Left lung (tissue), 4 donors: ENCODE measurements at regions not wholly inside any gene's neighbourhood (a gene's known extent, or its start where the extent isn't known, plus 50 kb on each side); places are given as distances from the start of the nearest gene placed in this dataset.

Experiments used
- ATAC-seq: fragments of 200-7000 bp; cut with Tn5 transposase; one replicate; pipeline ENCODE4 v1.9.1; 2020; ENCODE audit warnings: moderate library complexity
- DNase-seq, 4 donors: peaks; one replicate each; pipeline ENCODE4 v3.0.0-alpha.2; 2013 to 2020
- H3K27ac ChIP-seq, 2 donors: fragments of 200-600 bp; sonication (generic) in 1 of 2; one replicate each; pipeline versions ENCODE4 v1.5.0 to v1.8.0; 2020 to 2021
- H3K27me3 ChIP-seq, 2 donors: fragments of 200-600 bp; sonication (generic) in 1 of 2; one replicate each; pipeline versions ENCODE4 v1.5.0 to v1.8.0; 2020 to 2021
- H3K36me3 ChIP-seq, 2 donors: fragments of 200-600 bp; sonication (generic) in 1 of 2; one replicate each; pipeline versions ENCODE4 v1.5.0 to v1.8.0; 2020 to 2021
- H3K4me1 ChIP-seq, 2 donors: fragments of 200-600 bp; one replicate each; pipeline ENCODE4 v1.8.0; 2021
- H3K4me3 ChIP-seq, 2 donors: fragments of 200-600 bp; sonication (generic) in 1 of 2; one replicate each; pipeline versions ENCODE4 v1.5.0 to v1.8.0; 2020 to 2021; ENCODE audit warnings: mild to moderate bottlenecking in 1 of 2
- H3K9me3 ChIP-seq, 2 donors: fragments of 200-600 bp; sonication (generic) in 1 of 2; one replicate each; pipeline versions ENCODE4 v1.5.0 to v1.8.0; 2020 to 2021
- CTCF ChIP-seq, 2 donors: fragments of 200-600 bp; sonication (generic) in 1 of 2; IDR thresholded peaks; one replicate each; pipeline versions ENCODE4 v1.5.0 to v1.8.0; 2021; ENCODE audit warnings: antibody characterized with exemption in 2 of 2
- intact Hi-C, 2 donors: fragments of 100-400 bp; cut with DNase I; formaldehyde crosslinking; loops; one replicate each; pipeline versions ENCODE4 v1.11.2 to v1.14.2; 2022
- donor health status: DM: no; HTN: yes; CAD: no.
- donor health status: DM: no; HTN: no; CAD: no.

- ATAC-seq (no peak), DNase-seq (no peak)
- intact Hi-C loops = no loop called here
- no peaks in the 10 kb centered on the region for H3K27me3 ChIP-seq
- no peaks in the 10 kb centered on the region for H3K36me3 ChIP-seq
- no peak overlapping the region for H3K4me3 ChIP-seq
- no peak overlapping the region for H3K27ac ChIP-seq
- no peaks in the 10 kb centered on the region for H3K4me1 ChIP-seq
- no peak for TF ChIP-seq CTCF (IDR thresholded peaks at IDR 0.05)
- H3K9me3 ChIP-seq = no peaks in the 10 kb centered on the region
These were observed 102.9 kb downstream of the NUP35 start for GRCh38 chr2:183227176-183227575.

- ATAC-seq (no peak), DNase-seq (no peak)
- no peaks in the 10 kb centered on the region for H3K4me1 ChIP-seq
- no peaks in the 10 kb centered on the region for H3K36me3 ChIP-seq
- TF ChIP-seq CTCF (IDR thresholded peaks at IDR 0.05) = no peak
- intact Hi-C loops = no loop called here
- H3K9me3 ChIP-seq = no peaks in the 10 kb centered on the region
- H3K27ac ChIP-seq = no peak overlapping the region
- no peaks in the 10 kb centered on the region for H3K27me3 ChIP-seq
- no peak overlapping the region for H3K4me3 ChIP-seq
These were observed 105.1 kb downstream of the NUP35 start for GRCh38 chr2:183229386-183229785.

GRCh38 chr2:183232161-183232865 lies 108.1 kb downstream of the NUP35 start:
- H3K36me3 ChIP-seq = no peaks in the 10 kb centered on the region
- H3K27me3 ChIP-seq = no peaks in the 10 kb centered on the region
- no peak overlapping the region for H3K27ac ChIP-seq
- H3K9me3 ChIP-seq = no peaks in the 10 kb centered on the region
- ATAC-seq = no peak
- H3K4me3 ChIP-seq = no peak overlapping the region
- H3K4me1 ChIP-seq = no peaks in the 10 kb centered on the region
- no peak for TF ChIP-seq CTCF (IDR thresholded peaks at IDR 0.05)
- DNase-seq = no peak
- intact Hi-C loops = no loop called here

- DNase-seq (no peak), ATAC-seq (no peak)
- no peak for TF ChIP-seq CTCF (IDR thresholded peaks at IDR 0.05)
- H3K9me3 ChIP-seq = no peaks in the 10 kb centered on the region
- intact Hi-C loops = no loop called here
- H3K27ac ChIP-seq = no peak overlapping the region
- no peak overlapping the region for H3K4me3 ChIP-seq
- no peaks in the 10 kb centered on the region for H3K4me1 ChIP-seq
- no peaks in the 10 kb centered on the region for H3K36me3 ChIP-seq
- no peaks in the 10 kb centered on the region for H3K27me3 ChIP-seq
These were observed 118.7 kb downstream of the NUP35 start for GRCh38 chr2:183242937-183243336.

- no peak for TF ChIP-seq CTCF (IDR thresholded peaks at IDR 0.05)
- Histone ChIP-seq H3K27me3 (no peaks in the 10 kb centered on the region), H3K36me3 (no peaks in the 10 kb centered on the region), H3K27ac (no peak overlapping the region), H3K9me3 (no peaks in the 10 kb centered on the region), H3K4me3 (no peak overlapping the region), H3K4me1 (no peaks in the 10 kb centered on the region)
- DNase-seq = no peak
- no peak for ATAC-seq
- intact Hi-C loops = no loop called here
These were observed 119.5 kb downstream of the NUP35 start for GRCh38 chr2:183243758-183244157.
